ENCODE measurements at regions not wholly inside any gene's neighbourhood (a gene's known extent, or its start where the extent isn't known, plus 50 kb on each side); places are given as distances from the start of the nearest gene placed in this dataset.

DNA sequence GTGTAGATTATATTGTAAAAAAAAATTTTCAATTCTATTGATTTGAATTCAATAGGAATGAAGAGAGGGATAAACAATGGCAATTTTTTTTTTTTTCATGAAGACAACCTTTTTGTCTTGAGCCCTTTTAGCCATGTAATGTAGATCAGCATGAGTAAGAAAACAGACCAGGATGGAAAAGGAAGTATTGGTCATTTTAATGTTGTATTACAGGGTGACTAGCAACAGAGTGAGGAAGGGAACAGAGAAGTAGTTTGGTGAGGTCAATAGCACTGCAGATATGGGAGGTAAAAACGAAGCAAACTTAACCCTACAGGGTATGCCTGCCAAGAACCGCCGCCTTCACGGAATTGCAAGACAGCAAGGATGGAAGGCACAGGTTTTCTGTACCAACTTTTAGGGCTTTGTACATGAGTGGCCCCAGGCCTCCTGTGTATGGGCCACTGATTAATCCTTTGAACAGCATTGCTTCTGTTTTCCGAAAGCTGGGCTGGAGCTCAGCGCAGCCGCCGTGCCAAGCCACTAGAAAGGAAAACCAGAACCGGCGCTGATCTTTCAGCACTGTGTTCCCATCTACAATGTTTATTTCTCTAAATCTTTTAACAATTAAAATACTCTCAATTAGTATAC is 383.7 kb downstream of the CENPW start:
- TF ChIP-seq, protein P1, sequence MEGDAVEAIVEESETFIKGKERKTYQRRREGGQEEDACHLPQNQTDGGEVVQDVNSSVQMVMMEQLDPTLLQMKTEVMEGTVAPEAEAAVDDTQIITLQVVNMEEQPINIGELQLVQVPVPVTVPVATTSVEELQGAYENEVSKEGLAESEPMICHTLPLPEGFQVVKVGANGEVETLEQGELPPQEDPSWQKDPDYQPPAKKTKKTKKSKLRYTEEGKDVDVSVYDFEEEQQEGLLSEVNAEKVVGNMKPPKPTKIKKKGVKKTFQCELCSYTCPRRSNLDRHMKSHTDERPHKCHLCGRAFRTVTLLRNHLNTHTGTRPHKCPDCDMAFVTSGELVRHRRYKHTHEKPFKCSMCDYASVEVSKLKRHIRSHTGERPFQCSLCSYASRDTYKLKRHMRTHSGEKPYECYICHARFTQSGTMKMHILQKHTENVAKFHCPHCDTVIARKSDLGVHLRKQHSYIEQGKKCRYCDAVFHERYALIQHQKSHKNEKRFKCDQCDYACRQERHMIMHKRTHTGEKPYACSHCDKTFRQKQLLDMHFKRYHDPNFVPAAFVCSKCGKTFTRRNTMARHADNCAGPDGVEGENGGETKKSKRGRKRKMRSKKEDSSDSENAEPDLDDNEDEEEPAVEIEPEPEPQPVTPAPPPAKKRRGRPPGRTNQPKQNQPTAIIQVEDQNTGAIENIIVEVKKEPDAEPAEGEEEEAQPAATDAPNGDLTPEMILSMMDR (IDR thresholded peaks at IDR 0.05; ENCODE audit: insufficient read depth, low read length, poor library complexity, severe bottlenecking): no peak
- TF ChIP-seq EZH2phosphoT487 (conservative IDR thresholded peaks at IDR 0.05; ENCODE audit: low read length): no peak
